ENCODE measurements at regions not wholly inside any gene's neighbourhood (a gene's known extent, or its start where the extent isn't known, plus 50 kb on each side); places are given as distances from the start of the nearest gene placed in this dataset.

GRCh38 chr9:109912726-109913460 is 132.9 kb downstream of the PALM2AKAP2 start:
- Histone ChIP-seq H3K18ac (ENCODE audit: low read depth, low read length) (peak overlapping the region; percentile 61), H3K27ac (ENCODE audit: insufficient read depth, low read length) (peak overlapping the region; percentile 92), H4K5ac (ENCODE audit: low read depth, low read length) (peak overlapping the region; percentile 44), H3K4ac (ENCODE audit: low read depth, low read length) (peak overlapping the region; percentile 89), H2BK5ac (ENCODE audit: low read depth, low read length, poor library complexity, severe bottlenecking) (peak overlapping the region; percentile 66), H2BK20ac (ENCODE audit: low read depth, low read length) (peak overlapping the region; percentile 90), H4K8ac (ENCODE audit: low read depth in 2 of 2, low read length in 2 of 2) (peak overlapping the region; percentile 84 to 85), H3K4me2 (ENCODE audit: low read depth, low read length) (peak overlapping the region; percentile 7; the same call in 1 of the 2 replicates), H3K4me3 (ENCODE audit: insufficient read depth, low read depth, low read length) (no peak overlapping the region), H3K9me1 (ENCODE audit: insufficient read depth, low read length) (peaks cover 42% of the 10 kb centered on the region), H3K23ac (ENCODE audit: low read depth, low read length) (peak overlapping the region; percentile 83; the same call in 1 of the 2 replicates), H2BK15ac (ENCODE audit: low read depth, low read length) (peak overlapping the region; percentile 45; the same call in 2 of the 3 replicates), H2AK5ac (ENCODE audit: low read depth, low read length) (peak overlapping the region; percentile 80), H3K4me1 (ENCODE audit: control insufficient read depth, insufficient read depth, low read length) (peaks cover 25% of the 10 kb centered on the region), H3K9me3 (ENCODE audit: control insufficient read depth, insufficient read depth, low read length) (no peaks in the 10 kb centered on the region), H3K56ac (ENCODE audit: extremely low read depth, insufficient read depth, low read length) (peak overlapping the region; percentile 63), H4K20me1 (ENCODE audit: insufficient read depth, low read length) (peaks cover 10% of the 10 kb centered on the region; the same call in 1 of the 2 replicates), H2AFZ (replicated peaks; ENCODE audit: low read length, poor library complexity) (no peak overlapping the region), H3K14ac (replicated peaks; ENCODE audit: low read depth, low read length) (peak overlapping the region; percentile 88), H3K36me3 (ENCODE audit: control insufficient read depth, insufficient read depth, low read length) (no peaks in the 10 kb centered on the region), H3K9ac (ENCODE audit: low read depth, low read length) (0 out of 2 replicates have a peak overlapping the region, but pooled peaks have one; percentile 5), H2BK120ac (ENCODE audit: low read depth, low read length) (peak overlapping the region; percentile 82), H2AK9ac (replicated peaks; ENCODE audit: low read depth, low read length, poor library complexity) (no peak overlapping the region), H3K27me3 (ENCODE audit: control insufficient read depth, insufficient read depth, low read length) (no peaks in the 10 kb centered on the region), H3K79me1 (ENCODE audit: low read depth in 1 of 2, low read length in 2 of 2) (peaks cover 31 to 63% of the 10 kb centered on the region in 2 experiments), H4K91ac (ENCODE audit: insufficient read depth, low read depth, low read length) (peak overlapping the region; percentile 46)
- BruUV-seq (replicated peaks), result no TSS peak
- POLR2A ChIA-PET (ENCODE audit: unreplicated experiment), result interaction anchor here (0.5 to 1.1 kb wide), 2 partner anchors 119 to 137 kb away, joined by 4 read pairs; no protein-coding TSS in a partner anchor
- peak; percentile 32 for DNase-seq
- CTCF ChIA-PET, result interaction anchor here (0.7 to 1.5 kb wide), 2 partner anchors 10 to 56 kb away, joined by 3 to 4 read pairs; no protein-coding TSS in a partner anchor
- intact Hi-C loops (cut with micrococcal nuclease), result loop anchor here (2.0 kb wide), 1 partner anchor 74 kb away; no protein-coding TSS in a partner anchor
- TF ChIP-seq USF2 (IDR thresholded peaks at IDR 0.05; ENCODE audit: low read depth, low read length) (no peak), NFE2L2 (IDR thresholded peaks at IDR 0.05; ENCODE audit: low read depth, low read length) (no peak), FOS (IDR thresholded peaks at IDR 0.05; ENCODE audit: low read depth, low read length) (no peak), CHD1 (IDR thresholded peaks at IDR 0.05; ENCODE audit: low read depth, low read length) (no peak), ELK1 (IDR thresholded peaks at IDR 0.05; ENCODE audit: borderline replicate concordance, low read depth, low read length) (no peak), CEBPB (IDR thresholded peaks at IDR 0.05; ENCODE audit: low read depth, low read length) (no peak), MXI1 (IDR thresholded peaks at IDR 0.05; ENCODE audit: borderline replicate concordance, low read depth, low read length) (no peak), SMC3 (IDR thresholded peaks at IDR 0.05; ENCODE audit: low read depth, low read length) (no peak)
- WGBS, 2 experiments (ENCODE audit: extremely low coverage in 2 of 2, insufficient read length in 1 of 2), result 8% methylated on average over 4 of the region's 7 CpGs; no CpG with 5 or more reads in 1 of the 2 experiments
- in situ Hi-C loops (cut with MboI; ENCODE audit: low sequenced_read_pairs), result loop anchor here (5.0 kb wide), 1 partner anchor 139 kb away; no protein-coding TSS in a partner anchor
- no peak for ATAC-seq (ENCODE audit: low read depth)
- dilution Hi-C loops (cut with HindIII; ENCODE audit: low sequenced_read_pairs, unreplicated experiment), result no loop called here

All from IMR-90 (cell line).